ENCODE measurements at regions not wholly inside any gene's neighbourhood (a gene's known extent, or its start where the extent isn't known, plus 50 kb on each side); places are given as distances from the start of the nearest gene placed in this dataset.

DNA sequence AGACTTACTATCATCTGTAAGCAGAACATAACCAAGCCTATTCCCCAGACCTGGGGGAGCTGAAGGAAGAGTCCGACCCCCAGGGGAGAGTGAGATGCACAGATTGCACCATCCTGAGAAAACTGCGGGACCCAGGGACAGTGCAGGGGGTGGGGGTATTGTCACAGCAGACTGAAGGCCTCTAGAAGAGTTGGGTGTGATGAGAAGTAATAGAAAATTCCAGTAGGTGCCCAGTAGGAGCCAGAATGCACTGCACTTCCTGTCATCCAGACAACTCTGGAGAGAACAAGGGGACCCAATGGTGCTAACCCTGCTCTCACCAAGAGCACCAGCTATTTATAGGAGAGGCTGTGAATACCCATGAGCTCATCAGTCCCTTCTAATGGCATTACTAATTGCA lies 190.1 kb downstream of the BCL11B start:
- Histone ChIP-seq H3K4me2 (ENCODE audit: low read depth, low read length) (no peak overlapping the region), H2AFZ (ENCODE audit: low read length) (no peak overlapping the region), H3K36me3 (replicated peaks in 1 of 2; ENCODE audit: control insufficient read depth in 1 of 2, insufficient read depth in 2 of 2, low read length in 2 of 2) (no peaks in the 10 kb centered on the region), H3K9ac (ENCODE audit: insufficient read depth, low read depth, low read length) (no peak overlapping the region), H3K79me2 (ENCODE audit: insufficient read depth, low read length) (no peaks in the 10 kb centered on the region), H3K27ac (ENCODE audit: extremely low read length, insufficient read depth, low read length) (no peak overlapping the region), H3K4me3 (replicated peaks in 1 of 3; ENCODE audit: insufficient read depth in 1 of 3, low read depth in 2 of 3, low read length in 3 of 3) (no peak overlapping the region), H3K4me1 (ENCODE audit: insufficient read depth, low read length) (no peaks in the 10 kb centered on the region), H3K9me3 (ENCODE audit: low read length) (no peaks in the 10 kb centered on the region), H3K27me3 (ENCODE audit: control insufficient read depth in 1 of 2, insufficient read depth in 2 of 2, low read length in 2 of 2) (no peaks in the 10 kb centered on the region; a peak in 2 of 5 replicates), H4K20me1 (ENCODE audit: insufficient read depth, low read length) (no peaks in the 10 kb centered on the region)
- intact Hi-C loops (cut with micrococcal nuclease; ENCODE audit: unreplicated experiment): no loop called here
- ChIA-PET CTCF (ENCODE audit: low intra/inter-chr PET ratio, low total read pairs) (no interaction called here), POLR2A (no interaction called here)
- FAIRE-seq (no peak), ATAC-seq (no peak), DNase-seq (ENCODE audit: low spot score) (no peak)
- in situ Hi-C loops (cut with HindIII; ENCODE audit: extremely low pct_ligation_motif_present, low pct_unique_long_range_greater_than_20kb): no loop called here
- no TSS peak for BruUV-seq (replicated peaks)
- WGBS (ENCODE audit: low lambda C conversion rate): 0% methylated on average over 2 of the region's 2 CpGs
- no peak for TF ChIP-seq IKZF5 (CRISPR knock-in tag; IDR thresholded peaks at IDR 0.05)
- no peak for TF ChIP-seq RELA (CRISPR knock-in tag; IDR thresholded peaks at IDR 0.05)
- TF ChIP-seq ZBTB39 (CRISPR knock-in tag; IDR thresholded peaks at IDR 0.05): no peak
- TF ChIP-seq CREB3 (CRISPR knock-in tag; IDR thresholded peaks at IDR 0.05): no peak
- TF ChIP-seq NFE2L2 (IDR thresholded peaks at IDR 0.05; ENCODE audit: low read length): no peak
- TF ChIP-seq SNRNP70 (IDR thresholded peaks at IDR 0.05; ENCODE audit: low read depth, low read length): no peak
- TF ChIP-seq NFKBIZ (CRISPR knock-in tag; IDR thresholded peaks at IDR 0.05): no peak
- no peak for TF ChIP-seq KDM3A (CRISPR knock-in tag; IDR thresholded peaks at IDR 0.05; ENCODE audit: low read depth)
- TF ChIP-seq SKIL (CRISPR knock-in tag; IDR thresholded peaks at IDR 0.05; ENCODE audit: borderline replicate concordance): no peak
- TF ChIP-seq TARDBP (CRISPR knock-in tag; IDR thresholded peaks at IDR 0.05): no peak
- no peak for TF ChIP-seq MIER2 (CRISPR knock-in tag; IDR thresholded peaks at IDR 0.05)

Measured in HepG2 (cell line).